ENCODE measurements at regions not wholly inside any gene's neighbourhood (a gene's known extent, or its start where the extent isn't known, plus 50 kb on each side); places are given as distances from the start of the nearest gene placed in this dataset.

GRCh38 chr13:89784161-89784809 is 1563.2 kb upstream of the MIR17HG start:
- H3K14ac ChIP-seq (replicated peaks; ENCODE audit: low read depth, low read length), result no peak overlapping the region
- 74% methylated on average over 2 of the region's 13 CpGs; no CpG with 5 or more reads in 1 of the 2 experiments for WGBS, 2 experiments (ENCODE audit: extremely low coverage in 2 of 2, insufficient read length in 1 of 2)
- H4K91ac ChIP-seq (ENCODE audit: insufficient read depth, low read depth, low read length), result no peak overlapping the region
- peaks cover 8% of the 10 kb centered on the region for H3K9me3 ChIP-seq (ENCODE audit: control insufficient read depth, insufficient read depth, low read length)
- no peak overlapping the region for H4K8ac ChIP-seq (ENCODE audit: low read depth in 2 of 2, low read length in 2 of 2)
- no peak overlapping the region for H2BK15ac ChIP-seq (ENCODE audit: low read depth, low read length)
- H3K36me3 ChIP-seq (ENCODE audit: control insufficient read depth, insufficient read depth, low read length), result no peaks in the 10 kb centered on the region
- dilution Hi-C loops (cut with HindIII; ENCODE audit: low sequenced_read_pairs, unreplicated experiment), result no loop called here
- H3K79me1 ChIP-seq (ENCODE audit: low read depth in 1 of 2, low read length in 2 of 2), result no peaks in the 10 kb centered on the region
- no peak overlapping the region for H2BK5ac ChIP-seq (ENCODE audit: low read depth, low read length, poor library complexity, severe bottlenecking)
- intact Hi-C loops (cut with micrococcal nuclease), result no loop called here
- in situ Hi-C loops (cut with MboI; ENCODE audit: low sequenced_read_pairs), result no loop called here
- no peak overlapping the region for H3K27ac ChIP-seq (ENCODE audit: insufficient read depth, low read length)
- no peak overlapping the region for H2AK5ac ChIP-seq (ENCODE audit: low read depth, low read length)
- H2AFZ ChIP-seq (replicated peaks; ENCODE audit: low read length, poor library complexity), result no peak overlapping the region
- no peaks in the 10 kb centered on the region for H3K9me1 ChIP-seq (ENCODE audit: insufficient read depth, low read length)
- no peaks in the 10 kb centered on the region for H4K20me1 ChIP-seq (ENCODE audit: insufficient read depth, low read length)
- no peaks in the 10 kb centered on the region for H3K4me1 ChIP-seq (ENCODE audit: control insufficient read depth, insufficient read depth, low read length)
- H3K4ac ChIP-seq (ENCODE audit: low read depth, low read length), result no peak overlapping the region
- H3K9ac ChIP-seq (ENCODE audit: low read depth, low read length), result no peak overlapping the region
- no peak overlapping the region for H2BK20ac ChIP-seq (ENCODE audit: low read depth, low read length)
- H4K5ac ChIP-seq (ENCODE audit: low read depth, low read length), result no peak overlapping the region
- DNase-seq, result no peak
- ChIA-PET CTCF (no interaction called here), POLR2A (ENCODE audit: unreplicated experiment) (no interaction called here)
- no peaks in the 10 kb centered on the region for H3K27me3 ChIP-seq (ENCODE audit: control insufficient read depth, insufficient read depth, low read length)
- no peak overlapping the region for H3K4me3 ChIP-seq (ENCODE audit: insufficient read depth, low read depth, low read length)
- no peak overlapping the region for H2BK120ac ChIP-seq (ENCODE audit: low read depth, low read length)
- H3K18ac ChIP-seq (ENCODE audit: low read depth, low read length), result no peak overlapping the region
- no peak overlapping the region for H2AK9ac ChIP-seq (replicated peaks; ENCODE audit: low read depth, low read length, poor library complexity)
- no peak for ATAC-seq (ENCODE audit: low read depth)
- H3K56ac ChIP-seq (ENCODE audit: extremely low read depth, insufficient read depth, low read length), result no peak overlapping the region
- BruUV-seq (replicated peaks), result no TSS peak
- TF ChIP-seq CTCF (conservative IDR thresholded peaks at IDR 0.05; ENCODE audit: low read depth, low read length) (no peak), FOS (IDR thresholded peaks at IDR 0.05; ENCODE audit: low read depth, low read length) (no peak), ELK1 (IDR thresholded peaks at IDR 0.05; ENCODE audit: borderline replicate concordance, low read depth, low read length) (no peak), RCOR1 (IDR thresholded peaks at IDR 0.05; ENCODE audit: insufficient replicate concordance, low read length) (no peak), CHD1 (IDR thresholded peaks at IDR 0.05; ENCODE audit: low read depth, low read length) (no peak), BHLHE40 (IDR thresholded peaks at IDR 0.05; ENCODE audit: low read depth, low read length) (no peak), MAFK (IDR thresholded peaks at IDR 0.05; ENCODE audit: low read depth, low read length) (no peak), CEBPB (IDR thresholded peaks at IDR 0.05; ENCODE audit: low read depth, low read length) (no peak), USF2 (IDR thresholded peaks at IDR 0.05; ENCODE audit: low read depth, low read length) (no peak), RAD21 (IDR thresholded peaks at IDR 0.05; ENCODE audit: low read length) (no peak)
- H3K23ac ChIP-seq (ENCODE audit: low read depth, low read length), result no peak overlapping the region
- H3K4me2 ChIP-seq (ENCODE audit: low read depth, low read length), result no peak overlapping the region

Data from IMR-90 (cell line).